ENCODE measurements at regions not wholly inside any gene's neighbourhood (a gene's known extent, or its start where the extent isn't known, plus 50 kb on each side); places are given as distances from the start of the nearest gene placed in this dataset.

DNA sequence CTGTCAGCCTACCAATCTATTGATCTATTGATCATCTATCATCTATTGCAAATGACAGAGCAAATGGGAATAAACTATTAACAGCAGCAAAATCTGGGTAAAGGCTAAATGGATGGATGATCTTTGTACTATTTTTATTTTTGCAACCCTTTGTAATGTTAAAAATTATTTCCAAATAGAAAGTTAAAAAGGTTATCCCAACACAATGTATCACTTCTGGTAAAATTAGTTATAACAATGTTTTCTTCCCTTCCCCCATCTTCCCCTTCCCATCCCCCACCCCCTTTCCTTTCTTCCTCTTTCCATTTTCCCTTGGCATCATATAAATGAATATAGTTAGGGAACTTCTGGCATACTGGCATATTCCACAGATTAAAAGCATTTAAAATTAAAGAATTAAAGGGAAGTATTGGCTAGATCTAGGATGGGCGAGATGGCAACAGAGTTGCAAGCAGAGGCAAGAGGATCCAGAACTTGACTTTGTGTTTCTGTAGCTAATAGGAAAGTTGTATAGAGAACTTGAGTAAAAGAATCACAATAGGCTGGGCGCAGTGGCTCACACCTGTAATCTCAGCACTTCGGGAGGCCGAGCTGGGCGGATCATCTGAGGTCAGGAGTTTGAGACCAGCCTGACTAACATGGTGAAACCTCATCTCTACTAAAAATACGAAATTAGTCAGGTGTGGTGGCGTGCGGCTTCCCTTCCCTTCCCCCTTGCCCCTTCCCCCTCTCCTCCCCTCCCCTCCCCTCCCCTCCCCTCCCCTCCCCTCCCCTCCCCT, 66.6 kb upstream of the TAF11L2 start:
- no peak for DNase-seq

DNA sequence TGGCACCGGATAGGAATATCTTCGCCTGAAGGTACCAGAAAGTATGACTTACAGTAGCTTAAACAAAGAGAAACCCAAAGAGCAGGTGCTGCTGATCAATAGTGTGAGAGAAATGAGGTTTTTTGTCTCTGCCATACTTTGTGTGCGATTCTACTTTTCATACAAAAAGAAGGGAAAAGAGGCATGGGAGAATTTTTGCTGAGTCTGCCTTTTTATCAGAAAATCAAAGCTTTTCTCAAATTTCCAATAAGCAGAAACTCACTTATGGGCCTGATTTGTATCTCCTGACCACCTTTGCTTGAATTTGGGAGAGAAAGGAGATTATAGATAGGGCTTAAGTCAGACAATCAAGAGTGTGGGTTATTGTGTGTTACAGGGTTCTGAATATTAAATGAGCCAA, 65.5 kb upstream of the TAF11L2 start:
- DNase-seq: no peak

DNA sequence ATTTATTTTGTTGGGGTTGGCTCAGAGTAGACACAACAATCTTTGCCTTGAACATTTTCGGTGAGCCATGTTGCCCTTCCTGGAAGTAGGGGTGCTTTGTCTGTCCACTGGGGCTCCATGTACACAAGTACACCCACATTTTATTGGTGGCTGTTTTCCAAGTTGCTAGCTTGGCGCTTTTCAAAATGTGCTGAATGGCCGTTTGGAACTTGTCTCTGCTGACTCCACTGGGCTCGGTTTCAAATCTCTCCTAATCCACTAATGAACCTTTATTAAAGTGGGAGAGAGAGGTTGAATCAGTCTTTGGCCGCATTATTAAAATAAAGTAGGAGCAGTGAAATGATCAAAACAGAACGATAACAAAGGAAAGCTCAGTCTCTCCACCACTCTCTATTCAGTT, 64.6 kb upstream of the TAF11L2 start:
- no peak for DNase-seq

DNA sequence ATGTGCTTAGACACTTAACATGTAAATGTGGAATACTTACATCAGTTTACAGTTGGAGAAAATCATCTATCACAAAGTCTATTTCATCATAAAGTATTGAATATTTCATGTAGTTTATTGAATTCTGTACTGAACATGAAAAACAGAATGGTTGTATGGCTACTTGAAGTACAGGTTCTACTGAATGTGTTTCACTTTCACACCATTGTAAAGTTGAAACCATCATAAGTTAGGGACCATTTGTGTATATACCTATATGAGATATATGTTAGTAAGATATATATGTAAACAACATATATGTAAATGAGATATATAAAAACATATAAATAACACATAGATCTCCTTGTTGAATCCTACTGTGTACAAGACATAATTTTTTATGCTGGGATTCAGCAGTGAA, 63.0 kb upstream of the TAF11L2 start:
- no peak for DNase-seq

DNA sequence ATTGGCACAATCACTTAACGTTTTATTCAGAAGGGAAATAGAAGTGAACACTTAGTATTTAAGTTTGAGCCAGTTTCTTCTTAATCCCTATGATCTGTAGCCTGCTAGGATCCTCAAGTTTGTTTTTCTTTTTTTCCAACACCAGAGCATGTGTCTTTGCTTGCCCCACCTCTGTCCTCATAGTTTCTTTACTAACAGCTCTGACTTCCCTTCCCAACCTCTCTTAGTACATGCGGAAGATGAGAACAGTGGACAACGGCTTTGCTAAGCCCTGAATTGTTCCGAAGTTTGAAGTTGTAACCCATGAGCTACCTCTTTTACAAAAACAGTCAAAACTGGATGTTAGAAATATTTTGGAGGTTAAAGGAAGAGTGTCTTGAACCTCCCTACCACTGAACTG, 61.7 kb upstream of the TAF11L2 start:
- DNase-seq: peak; percentile 30

DNA sequence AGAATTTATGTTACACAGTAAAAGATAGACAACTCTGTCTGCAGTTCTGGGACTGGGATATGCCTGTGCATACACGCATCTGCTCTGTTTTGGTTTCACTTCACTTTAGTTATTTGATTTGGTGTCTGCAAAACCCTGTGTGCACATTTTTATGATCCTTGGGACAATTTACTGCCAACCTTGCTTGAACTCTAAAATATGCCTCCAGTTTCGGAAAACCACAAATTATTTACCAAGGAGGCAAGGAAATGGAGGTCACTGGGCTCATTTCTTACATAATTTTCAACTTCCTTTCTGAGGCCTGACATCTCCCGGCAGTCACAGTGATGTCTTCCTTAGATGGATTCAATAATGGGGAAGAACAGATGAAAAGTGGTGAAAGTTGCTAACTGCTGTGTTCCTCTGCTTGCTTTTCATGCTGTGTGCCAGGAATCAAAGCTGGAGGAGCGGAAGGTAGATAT, 61.2 kb upstream of the TAF11L2 start:
- DNase-seq: peak; percentile 30

DNA sequence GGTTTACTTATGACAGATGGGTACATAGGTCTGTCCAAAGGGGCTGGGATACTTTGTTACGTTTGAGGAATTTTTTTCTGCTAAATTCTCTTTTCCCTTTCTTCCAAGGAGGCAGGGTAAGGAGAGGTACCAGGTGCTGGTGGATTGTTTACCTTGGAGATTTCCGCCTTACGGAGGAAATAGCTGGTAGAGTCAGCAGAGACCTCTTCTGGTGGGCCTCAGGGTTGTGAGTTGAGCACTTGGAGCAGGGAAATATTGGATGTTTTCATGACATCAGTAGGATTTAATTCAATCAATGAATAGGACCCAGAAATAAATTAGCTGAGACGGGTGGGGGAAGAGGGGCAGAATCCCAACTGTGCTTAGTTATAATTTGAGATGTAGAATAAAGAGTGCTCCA, 60.0 kb upstream of the TAF11L2 start:
- DNase-seq: no peak

DNA sequence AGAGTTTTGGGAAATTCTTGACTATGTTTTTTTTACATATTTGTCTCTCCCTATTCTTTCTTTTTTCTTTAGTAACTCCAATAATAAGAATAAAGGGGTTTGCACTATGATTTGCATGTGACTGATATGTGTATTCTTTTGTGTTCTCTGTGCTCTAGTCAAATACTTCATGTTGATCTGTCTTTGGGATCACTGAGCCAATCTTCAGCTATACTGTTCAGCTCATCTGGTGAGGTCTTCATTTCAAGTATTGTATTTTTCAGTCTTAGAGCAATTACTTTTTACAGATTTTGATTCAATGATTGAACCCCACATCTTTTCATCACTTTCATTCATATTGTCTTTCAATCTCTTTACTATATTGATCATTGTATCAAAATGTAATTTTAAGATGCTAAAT, 58.1 kb upstream of the TAF11L2 start:
- no peak for DNase-seq

DNA sequence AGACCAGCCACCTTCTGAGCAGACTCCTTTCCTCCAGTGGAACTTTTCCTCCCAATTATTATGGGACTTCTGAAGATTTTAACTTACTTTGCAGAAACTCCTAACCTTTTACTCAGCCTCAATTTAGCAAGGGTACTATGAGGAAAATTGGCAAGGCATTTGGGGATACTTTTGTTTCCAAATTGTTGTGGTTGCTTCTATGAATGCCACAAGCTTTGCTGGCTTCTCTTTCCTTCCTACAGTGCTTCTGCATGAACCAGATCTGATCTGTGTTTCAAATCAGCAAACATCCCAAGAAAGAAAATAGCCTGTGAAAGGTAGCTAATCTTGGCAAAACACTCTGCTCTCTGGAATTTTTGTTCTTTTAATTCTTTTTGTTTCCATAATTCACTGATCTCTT, 57.3 kb upstream of the TAF11L2 start:
- no peak for DNase-seq

DNA sequence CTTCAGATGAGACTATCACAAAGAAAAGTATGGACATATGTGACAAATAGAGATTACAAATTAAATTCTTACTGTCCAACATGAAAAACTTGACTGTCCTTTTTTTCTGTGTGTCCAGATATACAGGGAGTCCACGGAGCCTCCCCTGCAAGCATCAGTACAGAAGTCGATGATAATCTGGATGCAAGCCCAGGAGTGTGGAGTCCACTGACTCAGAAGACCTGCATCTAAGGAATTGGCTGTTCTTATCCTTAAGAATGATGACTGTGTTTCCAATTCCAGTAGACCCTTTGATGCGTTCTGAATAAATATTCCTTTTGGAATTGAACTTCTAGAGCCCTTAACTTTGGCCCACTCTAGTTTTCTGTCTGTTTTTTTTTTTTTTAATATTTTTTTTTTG, 56.7 kb upstream of the TAF11L2 start:
- no peak for DNase-seq

DNA sequence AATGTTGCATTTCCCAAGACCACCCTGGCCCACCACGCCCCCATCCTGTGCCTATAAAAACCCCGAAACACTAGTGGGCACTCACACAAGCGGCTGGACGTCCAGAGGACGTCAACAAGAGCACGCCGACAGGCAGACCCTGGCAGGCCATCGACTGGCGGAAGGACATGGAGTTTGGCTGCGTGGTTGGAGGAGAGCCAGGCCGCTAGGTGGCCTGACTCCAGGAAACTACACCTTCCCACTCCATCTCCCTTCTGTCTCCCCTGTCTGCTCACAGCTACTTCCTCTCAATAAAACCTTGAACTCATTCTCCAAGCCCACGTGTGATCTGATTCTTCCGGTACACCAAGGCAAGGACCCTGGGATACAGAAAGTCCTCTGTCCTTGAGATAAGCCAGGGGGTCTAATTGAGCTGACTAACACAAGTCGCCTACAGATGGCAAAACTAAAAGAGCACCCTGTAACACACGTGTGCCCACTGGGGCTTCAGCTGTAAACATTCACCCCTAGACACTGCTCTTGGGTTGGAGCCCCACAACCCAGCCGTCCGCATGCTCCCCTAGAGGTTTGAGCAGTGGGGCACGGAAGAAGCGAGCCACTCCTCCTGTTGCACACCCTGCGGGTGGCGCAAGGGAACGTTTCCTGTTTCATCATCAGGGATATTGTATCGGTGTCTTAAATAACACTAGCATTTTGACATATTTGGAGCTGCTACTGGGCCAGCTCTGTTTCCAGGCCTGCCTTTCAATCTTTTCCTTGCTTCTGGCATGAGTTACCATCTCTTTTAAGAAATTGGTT, 54.5 kb upstream of the TAF11L2 start:
- DNase-seq: no peak

DNA sequence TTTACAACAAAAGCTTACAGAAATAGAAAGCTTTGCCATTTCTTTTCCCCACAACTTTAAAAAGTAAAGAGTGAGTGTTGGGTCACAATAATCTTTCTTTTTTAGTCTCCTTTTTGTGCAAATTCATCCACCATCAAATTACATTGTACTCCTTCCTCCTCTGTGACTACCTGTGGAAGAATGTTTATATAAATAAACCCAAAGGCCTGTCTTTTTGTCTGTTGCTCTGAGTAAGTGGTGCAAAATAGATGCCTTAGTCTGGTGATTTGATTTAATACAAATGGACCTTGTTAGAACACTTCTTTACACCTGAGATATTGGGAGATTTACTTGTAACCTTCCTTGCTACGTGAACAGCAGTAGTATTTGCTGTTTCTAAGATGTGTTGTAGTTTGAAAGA, 53.5 kb upstream of the TAF11L2 start:
- no peak for DNase-seq

DNA sequence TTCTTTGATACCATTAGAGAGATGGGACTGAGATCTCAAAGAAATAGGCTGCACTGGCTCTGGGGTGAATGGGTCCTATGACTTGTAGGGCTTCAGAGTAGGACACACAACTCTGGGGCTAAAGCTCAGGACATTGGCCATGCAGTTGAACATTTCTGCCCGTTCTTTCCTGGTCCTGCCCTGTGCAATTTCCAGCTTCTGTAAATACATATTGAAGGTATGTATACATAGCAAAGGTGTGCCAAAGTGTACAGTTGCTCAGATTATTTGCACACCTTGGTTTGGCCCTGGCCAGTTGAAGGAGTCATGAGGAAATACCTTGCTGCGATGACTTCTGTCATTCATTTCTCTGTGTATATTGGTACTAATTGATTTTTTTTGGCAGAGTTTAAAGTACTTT, 52.8 kb upstream of the TAF11L2 start:
- no peak for DNase-seq

Data from skin of body (tissue), 1 donor.